GM18498 (cell line): ENCODE measurements at regions not wholly inside any gene's neighbourhood (a gene's known extent, or its start where the extent isn't known, plus 50 kb on each side); places are given as distances from the start of the nearest gene placed in this dataset.
A peak's percentile ranks its signal among the peaks of the same experiment; 100 is the strongest.

Experiments
- ATAC-seq: cut with Tn5 transposase; IDR thresholded peaks from one replicate; pipeline ENCODE4 v1.9.1; 2021; ENCODE audit warnings: mild to moderate bottlenecking, moderate library complexity; ENCODE audit not compliant: unreplicated experiment

GRCh38 chr4:24637173-24637572, 52.8 kb upstream of the DHX15 start:
- no peak for ATAC-seq

GRCh38 chr4:24638396-24638875, 54.1 kb upstream of the DHX15 start:
- no peak for ATAC-seq

- no peak for ATAC-seq
Measured at GRCh38 chr4:24639714-24640113, 55.4 kb upstream of the DHX15 start.

- no peak for ATAC-seq
Measured at GRCh38 chr4:24640366-24640765, 56.0 kb upstream of the DHX15 start.

- ATAC-seq: peak; percentile 65
Measured at GRCh38 chr4:24642981-24643547, 58.7 kb upstream of the DHX15 start.

- no peak for ATAC-seq
Measured at GRCh38 chr4:24643774-24644520, 59.6 kb upstream of the DHX15 start.

- no peak for ATAC-seq
Measured at GRCh38 chr4:24644983-24645764, 60.8 kb upstream of the DHX15 start.

- ATAC-seq: no peak
Measured at GRCh38 chr4:24645765-24646550, 61.6 kb upstream of the DHX15 start.

- ATAC-seq: no peak
Measured at GRCh38 chr4:24646798-24647460, 62.6 kb upstream of the DHX15 start.

GRCh38 chr4:24650849-24651640, 66.7 kb upstream of the DHX15 start:
- no peak for ATAC-seq

- no peak for ATAC-seq
Measured at GRCh38 chr4:24655326-24655725, 71.0 kb upstream of the DHX15 start.

GRCh38 chr4:24655971-24656370, 71.6 kb upstream of the DHX15 start:
- no peak for ATAC-seq

GRCh38 chr4:24656906-24657305, 72.6 kb upstream of the DHX15 start:
- no peak for ATAC-seq

GRCh38 chr4:24657768-24658617, 73.6 kb upstream of the DHX15 start:
- peak; percentile 96 for ATAC-seq

GRCh38 chr4:24659241-24659961, 75.0 kb upstream of the DHX15 start:
- ATAC-seq: no peak

- no peak for ATAC-seq
Measured at GRCh38 chr4:24662056-24662455, 77.7 kb upstream of the DHX15 start.

GRCh38 chr4:24662542-24662941, 78.2 kb upstream of the DHX15 start:
- no peak for ATAC-seq

GRCh38 chr4:24664956-24665355, 80.6 kb upstream of the DHX15 start:
- no peak for ATAC-seq
